ENCODE measurements at regions not wholly inside any gene's neighbourhood (a gene's known extent, or its start where the extent isn't known, plus 50 kb on each side); places are given as distances from the start of the nearest gene placed in this dataset.

DNA sequence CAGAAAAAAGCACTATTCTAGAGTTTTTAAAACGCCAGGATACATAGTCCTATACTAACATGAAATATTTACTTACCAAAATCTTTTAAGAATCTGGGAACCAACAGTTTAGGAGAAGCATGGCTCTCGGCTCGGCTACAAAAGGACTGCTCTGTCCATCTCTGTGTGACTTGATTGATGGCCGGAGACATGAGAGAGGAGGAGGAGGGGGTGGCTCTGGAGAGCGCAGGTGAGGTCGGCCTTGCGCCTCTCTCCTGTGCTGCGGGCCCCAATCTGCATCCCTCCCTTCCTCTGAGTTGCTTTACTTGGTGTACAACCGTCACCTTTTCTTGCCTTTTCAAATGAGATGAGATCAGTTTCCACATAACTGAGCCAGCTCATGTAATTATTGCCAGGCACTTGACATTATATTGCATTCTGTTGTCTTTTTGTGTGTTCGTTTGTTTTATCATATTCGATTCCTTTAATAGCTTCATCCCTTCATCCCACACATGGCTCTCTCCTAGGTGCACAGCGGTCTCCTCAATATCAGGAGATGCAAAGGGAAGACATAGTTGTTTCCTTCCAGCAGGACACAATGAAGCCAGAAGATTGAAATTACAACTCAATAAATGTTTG is 87.8 kb upstream of the KLF6 start:
- DNase-seq (ENCODE audit: low read depth in 3 of 3, low spot score in 1 of 3), result no peak

DNA sequence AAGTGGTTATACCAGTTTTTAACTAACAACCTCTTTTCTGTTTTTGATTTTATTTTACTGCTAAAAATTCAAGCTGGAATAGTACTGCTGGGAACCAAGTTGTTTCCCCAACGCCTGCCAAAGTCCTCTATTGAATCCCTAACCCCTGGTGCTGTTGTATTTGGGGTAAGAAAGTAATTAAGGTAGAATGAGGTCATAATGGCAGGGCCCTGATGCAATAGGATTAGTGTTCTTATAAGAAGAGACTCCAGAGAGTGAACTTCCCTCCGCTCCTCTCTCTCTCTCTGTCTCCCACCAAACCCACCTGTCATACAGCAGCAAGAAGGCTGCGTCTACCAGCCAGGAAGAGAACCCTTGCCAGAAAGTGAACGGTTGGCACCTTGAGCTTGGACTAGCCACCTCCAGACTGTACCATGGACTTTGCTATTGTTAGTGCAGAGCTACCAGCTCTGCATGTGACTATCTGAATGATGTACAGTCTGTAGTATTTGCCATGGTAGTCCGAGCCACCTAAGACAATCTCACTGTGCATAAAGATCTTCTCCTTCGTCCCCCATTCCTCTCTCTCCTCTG is 86.5 kb upstream of the KLF6 start:
- no peak for DNase-seq (ENCODE audit: low read depth in 3 of 3, low spot score in 1 of 3)

DNA sequence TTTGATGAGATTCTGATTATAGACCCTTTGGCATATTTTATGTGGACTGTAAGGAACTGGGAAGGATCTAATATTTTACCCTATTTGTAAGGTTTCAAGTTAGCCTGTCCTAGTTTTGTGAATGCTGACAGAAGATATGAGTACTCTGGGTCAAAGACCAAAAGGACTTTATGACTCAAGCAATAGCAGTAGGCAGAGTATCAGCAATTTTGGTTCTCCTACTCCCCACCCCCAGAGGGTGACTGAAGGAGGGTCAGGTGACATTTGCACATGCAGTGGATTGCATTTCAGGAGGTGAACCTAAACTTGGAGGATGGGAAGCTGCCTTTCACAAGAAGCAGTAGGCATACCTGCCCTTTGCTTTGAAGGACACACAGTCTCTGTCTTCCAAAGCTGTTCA is 84.0 kb upstream of the KLF6 start:
- DNase-seq (ENCODE audit: low read depth in 3 of 3, low spot score in 1 of 3), result no peak

DNA sequence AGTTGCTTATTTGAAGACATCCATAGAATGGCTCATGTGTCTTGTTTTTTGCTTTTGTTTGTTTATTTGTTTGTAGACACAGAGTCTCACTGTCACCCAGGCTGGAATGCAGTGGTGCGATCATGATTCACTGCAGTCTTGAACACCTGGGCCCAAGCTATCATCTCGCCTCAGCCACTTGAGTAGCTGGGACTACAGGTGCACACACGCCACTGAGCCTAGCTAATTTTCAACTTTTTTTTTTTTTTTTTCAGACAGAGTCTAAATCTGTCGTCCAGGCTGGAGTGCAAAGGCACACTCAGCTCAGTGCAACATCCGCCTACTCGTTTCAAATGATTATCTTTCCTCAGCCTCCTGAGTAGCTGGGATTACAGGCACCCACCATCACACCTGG is 83.3 kb upstream of the KLF6 start:
- DNase-seq (ENCODE audit: low read depth in 3 of 3, low spot score in 1 of 3), result no peak

DNA sequence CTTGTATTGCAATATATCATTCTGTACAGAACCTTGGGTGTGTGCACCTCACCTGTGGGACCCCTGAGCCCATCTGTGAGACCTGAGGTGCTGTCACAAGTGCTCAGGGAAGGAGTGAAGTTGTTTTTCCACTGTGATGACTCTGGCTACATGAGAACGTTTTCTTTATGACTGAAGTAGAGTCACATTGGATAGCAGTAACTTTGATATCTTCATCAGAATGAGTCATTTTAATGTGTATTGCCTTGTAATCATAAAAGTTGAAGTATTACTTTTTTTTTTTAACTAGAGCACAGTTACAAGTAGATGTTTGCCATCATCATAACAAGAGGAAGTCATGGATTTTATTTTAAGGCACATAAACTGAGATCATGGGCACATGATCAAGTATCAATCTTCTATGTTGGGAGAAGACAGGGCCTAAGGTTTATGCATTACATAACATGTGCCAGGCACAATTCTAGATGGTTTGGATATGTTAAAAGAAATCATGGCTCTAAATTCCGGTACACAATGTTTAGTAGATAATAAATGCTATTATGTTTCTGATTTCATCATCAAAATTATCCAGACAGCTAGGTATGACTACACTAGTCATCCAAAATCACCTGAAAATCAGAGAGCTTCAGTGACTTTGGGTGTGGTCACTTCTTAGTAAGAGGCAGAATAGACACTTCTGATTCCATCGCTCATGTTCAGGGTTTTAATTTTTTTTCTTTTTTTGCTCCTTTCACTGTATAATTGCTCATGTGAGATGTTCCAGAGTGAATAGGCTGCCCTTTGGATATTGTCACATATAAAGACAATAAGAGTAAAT is 82.7 kb upstream of the KLF6 start:
- DNase-seq (ENCODE audit: low read depth in 3 of 3, low spot score in 1 of 3), result no peak

DNA sequence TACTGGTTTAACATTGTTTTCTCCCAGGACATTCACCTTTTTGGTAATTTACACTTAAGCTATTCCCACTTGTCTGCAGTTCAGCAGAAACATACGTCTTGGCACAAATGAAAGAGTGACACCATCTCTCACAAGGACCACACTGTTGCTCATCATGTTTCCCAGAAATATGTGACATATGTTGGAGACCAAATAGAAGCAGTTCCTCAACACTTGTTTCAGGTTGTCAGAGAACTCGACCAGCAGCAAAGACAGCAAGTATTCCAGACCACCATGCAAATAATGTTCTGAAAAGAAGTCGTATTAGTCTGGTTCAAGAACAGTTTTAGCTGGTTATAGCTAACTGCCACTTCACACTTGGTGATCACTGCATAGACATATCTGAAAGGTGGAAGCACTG is 81.3 kb upstream of the KLF6 start:
- no peak for DNase-seq (ENCODE audit: low read depth in 3 of 3, low spot score in 1 of 3)

DNA sequence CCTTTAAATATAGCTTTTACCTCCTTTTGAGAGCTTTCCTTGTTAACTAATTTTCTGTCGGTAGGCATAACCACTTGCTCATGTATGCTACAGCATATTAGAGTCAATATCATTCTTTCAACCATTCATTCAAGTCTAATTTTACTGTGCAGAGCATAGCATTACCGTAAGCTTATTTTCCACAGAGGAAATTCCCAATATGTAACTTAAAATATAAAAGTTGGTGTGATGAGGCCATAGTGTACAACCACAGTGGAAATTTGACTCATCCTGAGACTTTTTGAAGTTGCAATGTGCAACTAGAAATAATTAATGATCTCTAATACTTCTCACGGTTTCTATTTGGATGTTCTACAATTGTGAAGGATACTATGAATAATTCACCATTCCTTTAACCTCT is 80.6 kb upstream of the KLF6 start:
- DNase-seq (ENCODE audit: low read depth in 3 of 3, low spot score in 1 of 3), result no peak

DNA sequence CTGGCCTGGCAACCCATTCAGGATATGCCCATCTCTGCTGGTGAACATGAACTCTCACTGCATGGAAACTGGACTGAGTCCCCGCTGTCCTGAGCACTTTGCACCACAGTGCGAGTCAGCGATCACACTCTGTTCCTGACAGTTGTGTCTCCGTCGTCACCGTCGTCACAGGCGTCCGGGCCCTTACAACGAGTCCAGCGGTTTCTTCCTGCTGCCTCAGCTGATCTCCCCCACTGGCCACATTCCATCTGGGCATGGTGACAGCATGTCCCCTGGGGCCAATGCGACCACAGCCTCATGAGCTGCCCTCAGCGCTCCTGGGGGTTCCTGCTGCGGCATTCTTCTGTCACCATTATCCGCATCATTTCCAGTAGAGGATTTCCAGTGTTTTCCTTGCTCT is 76.8 kb upstream of the KLF6 start:
- no peak for DNase-seq (ENCODE audit: low read depth in 3 of 3, low spot score in 1 of 3)

DNA sequence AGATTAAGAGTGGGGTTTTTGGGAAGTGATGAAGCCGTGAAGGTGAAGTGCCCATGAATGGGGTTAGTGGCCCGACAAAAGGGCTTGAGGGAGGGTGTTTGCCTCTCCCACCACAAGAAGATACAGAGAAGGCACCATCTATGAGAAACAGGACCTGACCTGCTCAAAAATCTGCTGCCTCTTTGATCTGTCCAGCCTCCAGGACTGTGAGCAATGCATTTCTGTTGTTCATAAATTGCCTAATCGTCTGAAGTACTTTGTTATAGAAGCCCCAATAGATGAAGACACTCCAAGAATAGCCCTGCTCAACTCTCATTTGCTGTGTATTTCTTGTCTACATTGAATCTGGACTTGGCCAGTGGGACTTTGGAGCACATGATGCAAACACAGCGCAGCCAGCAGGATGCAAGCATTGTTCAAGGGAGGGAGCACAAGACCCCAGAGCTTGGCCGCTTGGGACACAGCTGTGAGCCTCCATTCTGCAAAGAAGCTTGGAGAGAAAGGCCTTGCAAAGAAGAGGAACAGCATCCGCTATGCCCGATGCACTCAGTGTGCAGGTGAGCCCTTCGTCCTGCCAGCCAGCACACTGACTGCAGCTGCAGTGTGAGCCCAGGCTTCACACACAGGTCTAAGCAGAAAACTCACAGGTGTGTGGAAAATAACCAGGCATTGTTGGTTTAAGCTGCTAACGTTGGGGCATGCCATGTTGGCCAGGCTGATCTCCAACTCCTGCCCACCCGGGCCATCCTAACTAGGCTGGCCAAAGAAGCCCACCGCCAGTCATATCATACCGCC is 73.2 kb upstream of the KLF6 start:
- no peak for DNase-seq (ENCODE audit: low read depth in 3 of 3, low spot score in 1 of 3)

DNA sequence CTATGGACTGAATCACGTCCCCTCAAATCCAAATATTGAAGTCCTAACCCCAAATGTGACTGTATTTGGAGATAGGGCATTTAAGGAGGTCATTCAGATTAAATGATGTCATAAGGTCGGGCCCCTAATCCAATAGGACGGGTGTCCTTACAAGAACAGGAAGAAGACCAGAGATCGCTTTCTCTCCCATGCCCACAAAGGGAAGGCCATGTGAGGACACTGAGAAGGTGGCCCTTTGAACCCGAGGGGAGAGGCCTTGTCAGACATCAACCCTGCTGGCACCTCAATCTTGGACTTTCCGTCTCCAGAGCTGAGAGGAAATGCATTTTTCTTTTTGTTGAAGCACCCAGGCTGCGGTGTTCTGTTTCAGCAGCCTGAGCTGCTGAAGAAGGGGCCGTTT is 72.3 kb upstream of the KLF6 start:
- no peak for DNase-seq (ENCODE audit: low read depth in 3 of 3, low spot score in 1 of 3)

DNA sequence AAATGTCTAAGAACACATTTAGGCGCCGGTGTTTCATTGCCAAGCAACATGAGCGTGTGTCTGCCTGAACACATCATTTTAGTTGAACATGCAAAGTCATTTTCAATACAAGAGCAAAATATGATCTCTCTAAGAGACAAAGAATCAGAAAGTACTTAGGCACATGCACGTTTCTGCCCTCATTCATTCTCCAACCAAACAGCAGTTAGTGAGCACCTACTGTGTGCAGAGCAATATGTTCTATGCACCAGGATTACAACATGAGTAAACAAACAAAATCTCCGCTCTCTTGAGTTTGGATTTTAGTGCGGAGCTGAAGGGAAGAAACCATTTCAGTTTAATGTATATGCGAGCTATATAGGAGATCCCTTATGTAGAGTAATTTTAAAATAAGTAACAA is 71.6 kb upstream of the KLF6 start:
- no peak for DNase-seq (ENCODE audit: low read depth in 3 of 3, low spot score in 1 of 3)

DNA sequence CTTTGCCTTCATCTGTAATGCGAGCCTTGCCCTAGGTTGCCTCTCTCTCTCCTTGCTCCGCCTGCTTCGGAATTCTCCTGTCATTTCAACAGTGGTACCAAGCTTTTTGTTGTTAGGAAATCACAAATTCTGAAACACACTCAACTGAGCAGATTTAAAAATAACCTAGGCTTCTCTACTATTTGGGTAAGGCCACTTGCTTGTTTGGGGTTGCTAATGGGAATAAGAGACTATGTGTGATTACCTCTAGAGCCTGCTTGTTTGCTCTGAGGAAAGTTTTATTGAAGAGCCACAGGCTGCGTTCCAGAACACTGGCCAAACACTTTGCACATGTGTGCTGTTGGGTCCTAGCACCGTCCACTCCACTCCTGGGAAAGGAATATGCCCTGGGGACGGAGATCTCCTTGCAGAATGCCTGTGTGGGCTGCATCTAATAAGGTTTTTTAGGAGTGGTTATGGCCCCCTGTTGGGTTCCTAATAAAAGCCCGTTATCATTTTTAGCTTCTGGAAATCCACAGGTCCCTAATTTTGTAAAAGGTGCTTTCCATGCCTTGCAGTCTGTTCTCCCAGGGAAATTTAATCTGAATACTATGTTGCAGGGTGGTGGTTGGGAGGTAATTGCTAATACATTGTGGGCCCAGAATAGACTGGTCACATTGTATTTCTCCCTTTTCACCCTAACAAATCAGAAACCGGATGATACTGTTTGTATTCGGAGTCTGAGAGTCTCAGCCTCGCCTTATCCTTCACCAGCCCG is 68.7 kb upstream of the KLF6 start:
- no peak for DNase-seq (ENCODE audit: low read depth in 3 of 3, low spot score in 1 of 3)

DNA sequence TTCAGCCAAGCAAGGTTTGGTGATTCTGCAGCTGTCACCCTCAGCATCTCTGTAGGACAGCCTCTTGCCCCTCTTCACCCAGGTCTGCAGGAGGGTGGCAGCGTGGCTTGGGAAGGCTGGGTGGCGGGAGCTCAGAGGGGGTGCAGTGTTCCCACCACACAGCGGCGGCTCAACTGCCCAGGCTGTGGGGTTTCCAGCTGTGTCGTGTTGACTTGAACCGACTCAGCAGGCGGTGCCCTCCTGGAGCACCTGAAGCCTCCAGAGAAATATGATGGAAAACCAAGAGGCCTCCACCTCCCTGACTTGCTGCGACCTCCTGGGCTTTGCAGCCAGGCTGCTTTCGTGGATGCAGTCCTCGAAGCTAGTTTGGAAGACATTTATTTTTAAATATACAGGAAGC is 68.0 kb upstream of the KLF6 start:
- no peak for DNase-seq (ENCODE audit: low read depth in 3 of 3, low spot score in 1 of 3)

DNA sequence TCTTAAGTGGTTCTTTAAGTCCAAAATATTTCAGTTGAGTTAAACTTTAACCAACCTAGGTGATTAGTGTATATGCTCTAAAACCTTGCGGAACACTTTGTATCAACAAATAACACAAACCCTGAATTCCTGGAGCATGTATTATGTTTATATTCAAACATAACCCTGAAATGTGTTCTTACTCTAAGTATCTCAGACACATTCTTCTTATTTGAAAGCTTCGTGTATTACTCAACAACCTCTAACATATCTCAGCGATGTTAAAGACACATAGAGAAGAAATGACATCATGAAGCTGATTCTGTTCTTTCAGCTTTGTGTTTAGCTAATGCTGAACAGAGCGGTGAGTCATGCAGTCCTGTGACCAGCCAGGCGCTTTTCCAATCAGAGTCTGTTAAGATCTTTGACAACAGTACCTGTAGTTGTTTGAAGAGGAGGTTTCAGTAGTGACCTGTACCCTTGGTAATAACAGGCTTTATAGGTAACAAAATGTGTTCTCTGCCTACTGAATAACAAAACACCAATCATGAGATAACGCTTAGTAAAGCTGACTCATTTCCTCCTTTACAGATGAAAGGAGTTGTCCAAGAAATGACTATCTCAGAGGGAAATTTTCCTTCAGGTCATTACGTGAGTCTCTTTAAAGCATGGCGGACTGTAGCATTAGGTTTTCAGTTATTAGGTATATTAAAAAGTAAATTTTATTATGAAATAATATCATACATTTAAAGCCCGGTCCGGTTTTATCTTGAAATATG is 67.3 kb upstream of the KLF6 start:
- peak in 2 of 3 donors; percentile 25 to 36 for DNase-seq (ENCODE audit: low read depth in 3 of 3, low spot score in 1 of 3)

DNA sequence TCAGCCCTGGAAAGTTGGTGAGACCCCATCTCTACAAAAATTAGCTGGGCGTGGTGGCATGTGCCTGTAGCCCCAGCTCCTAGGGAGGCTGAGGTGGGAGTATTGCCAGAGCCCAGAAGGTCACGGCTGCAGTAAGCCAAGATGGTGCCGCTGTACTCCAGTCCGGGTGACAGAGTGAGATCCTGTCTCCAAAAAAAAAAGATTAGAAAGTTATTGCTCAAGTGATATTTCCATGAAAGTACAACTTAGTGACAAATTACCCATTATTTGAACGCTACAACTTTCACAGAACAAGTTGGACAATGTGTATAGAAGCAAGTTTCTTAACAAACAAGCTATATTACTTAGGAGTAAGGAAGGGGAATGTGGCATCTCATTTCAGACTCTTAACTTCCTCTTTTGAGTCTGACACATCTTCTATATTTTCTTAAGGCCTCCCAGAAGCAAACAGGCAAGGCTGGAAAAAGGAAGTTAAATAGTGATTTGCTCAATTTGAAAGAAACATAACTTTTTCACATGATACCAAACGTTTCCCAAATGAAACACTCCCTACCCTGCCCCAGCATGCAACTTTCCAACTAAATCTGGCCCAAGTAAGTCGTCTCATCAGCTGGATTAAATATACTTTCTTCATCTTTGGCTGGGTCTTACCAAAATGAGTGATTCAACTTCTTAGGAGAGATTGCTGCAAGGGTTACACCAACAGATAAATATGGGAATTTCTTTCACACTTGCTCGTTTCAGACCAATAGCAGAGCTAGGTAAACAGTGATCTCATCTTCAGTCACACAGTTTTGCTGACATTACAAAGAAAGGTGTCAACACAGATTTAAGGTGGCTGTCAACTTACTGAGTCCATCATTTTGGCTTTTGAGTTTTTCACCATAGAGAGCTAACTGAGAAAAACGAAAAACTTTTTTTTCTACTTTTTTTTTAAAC is 66.3 kb upstream of the KLF6 start:
- no peak for DNase-seq (ENCODE audit: low read depth in 3 of 3, low spot score in 1 of 3)

DNA sequence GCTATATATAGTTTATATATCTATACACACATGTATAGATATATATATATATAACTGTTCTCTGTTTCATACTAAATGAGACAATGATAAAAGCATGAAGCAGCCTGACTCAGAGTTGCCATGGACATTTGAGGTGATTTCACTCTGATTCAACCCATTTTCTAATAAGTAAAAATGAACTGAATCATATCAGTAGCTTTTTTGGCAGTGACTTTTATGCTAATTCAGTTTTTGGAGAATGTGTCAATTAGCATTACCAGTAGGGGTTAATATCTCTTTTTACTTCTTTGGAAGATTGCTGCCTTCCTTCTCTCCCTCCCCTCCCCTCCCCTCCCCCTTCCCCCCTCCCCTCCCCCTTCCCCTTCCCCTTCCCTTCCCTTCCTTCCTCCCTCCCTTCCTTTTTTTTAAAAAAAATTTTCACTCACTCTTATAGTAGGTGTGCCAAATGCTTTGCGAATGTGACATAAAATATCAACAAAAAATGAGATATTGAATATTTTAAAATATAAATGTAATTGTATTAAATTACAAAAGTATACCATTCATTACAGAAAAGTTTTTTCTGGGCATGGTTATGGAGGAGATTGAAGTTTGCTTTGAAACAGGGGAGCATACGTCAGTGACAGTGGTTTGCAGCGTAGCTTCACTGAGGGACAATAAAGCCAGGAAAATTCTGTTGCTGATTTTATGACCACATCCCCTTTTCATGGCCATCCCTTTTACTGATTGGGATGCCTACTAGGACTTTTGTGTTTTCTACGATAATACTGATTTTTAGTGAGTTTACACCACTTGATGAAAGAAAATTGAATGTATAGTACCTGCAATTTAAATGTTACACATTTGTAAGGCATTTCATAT is 64.0 kb upstream of the KLF6 start:
- DNase-seq (ENCODE audit: low read depth in 3 of 3, low spot score in 1 of 3), result no peak

DNA sequence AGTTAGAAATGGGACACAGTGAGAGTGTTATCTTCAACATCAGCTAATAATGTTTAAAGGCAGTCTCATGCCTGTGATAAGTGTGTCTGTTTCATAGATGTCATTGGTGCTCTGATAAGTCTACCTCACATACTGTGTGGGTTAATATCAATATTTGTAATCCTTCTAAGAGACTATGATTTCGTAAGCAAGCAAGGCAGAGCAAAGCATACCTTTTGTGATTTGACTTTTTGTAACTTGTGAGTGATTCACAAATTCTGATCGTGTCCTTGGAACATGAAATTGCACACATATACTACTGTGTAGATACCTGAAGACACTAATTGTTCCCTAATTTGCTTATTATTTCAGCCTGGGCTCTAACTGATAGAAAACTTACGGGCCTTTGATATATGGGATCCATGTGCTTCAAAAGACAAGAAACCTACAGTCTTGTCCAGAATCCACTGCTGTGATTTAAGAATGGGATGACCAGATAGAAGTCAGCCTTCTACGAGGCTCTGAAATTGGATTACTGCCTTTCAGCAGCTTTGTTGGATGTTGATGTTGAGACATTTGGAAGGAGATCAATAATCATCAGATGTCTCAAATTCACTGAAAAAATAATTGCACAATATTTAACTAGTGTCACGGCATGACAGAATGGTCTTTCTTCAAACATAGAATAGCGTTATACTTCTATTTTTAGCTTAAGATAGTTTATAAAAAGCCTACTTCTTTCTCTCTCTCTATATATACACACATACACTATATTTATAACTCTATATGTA is 63.2 kb upstream of the KLF6 start:
- no peak for DNase-seq (ENCODE audit: low read depth in 3 of 3, low spot score in 1 of 3)

DNA sequence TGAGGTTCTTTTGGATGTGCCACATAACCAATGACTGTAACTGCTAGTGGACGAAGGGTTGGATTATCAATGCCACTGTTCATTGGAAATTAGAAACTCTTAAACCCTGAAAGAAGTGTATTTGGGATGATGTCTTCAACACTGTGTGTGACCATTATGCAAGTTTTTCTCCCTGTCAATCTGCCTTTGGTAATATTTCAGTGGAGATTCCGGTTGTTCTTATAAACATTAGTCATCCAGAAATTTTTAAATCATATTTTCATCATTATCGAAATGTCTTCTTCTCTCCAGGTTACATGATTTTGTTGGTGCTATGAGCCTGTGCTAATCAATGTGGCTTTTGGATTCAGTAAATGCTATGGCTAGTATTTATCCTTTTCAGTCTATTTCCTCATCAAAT is 61.7 kb upstream of the KLF6 start:
- DNase-seq (ENCODE audit: low read depth in 3 of 3, low spot score in 1 of 3), result no peak

All from stimulated activated CD4-positive, alpha-beta T cell treated with anti-CD3 and anti-CD28 coated beads, TNF-alpha, amount 100 ng/mL, for 1 hour (primary cell).